Lower leg skin (tissue), 3 donors: ENCODE measurements at regions not wholly inside any gene's neighbourhood (a gene's known extent, or its start where the extent isn't known, plus 50 kb on each side); places are given as distances from the start of the nearest gene placed in this dataset.

Experiments
- CTCF ChIP-seq, 3 donors: fragments of 450-650 bp; IDR thresholded peaks; one replicate each; pipeline ENCODE4 v1.5.1; 2016; ENCODE audit warnings: antibody characterized with exemption in 3 of 3, mild to moderate bottlenecking in 3 of 3, moderate library complexity in 2 of 3
- POLR2A ChIP-seq, 2 donors: fragments of 450-650 bp; IDR thresholded peaks; one replicate each; pipeline ENCODE4 v1.6.1; 2016 to 2017; ENCODE audit warnings: antibody characterized with exemption in 2 of 2, mild to moderate bottlenecking in 1 of 2, moderate library complexity in 1 of 2

GRCh38 chr14:61174987-61175386, 106.2 kb downstream of the TMEM30B start:
- TF ChIP-seq CTCF (IDR thresholded peaks at IDR 0.05) (no peak), POLR2A (IDR thresholded peaks at IDR 0.05) (no peak)
